GDM1 (cell line): ENCODE measurements at regions not wholly inside any gene's neighbourhood (a gene's known extent, or its start where the extent isn't known, plus 50 kb on each side); places are given as distances from the start of the nearest gene placed in this dataset.

ENCODE experiments used
- DNase-seq: peaks from one replicate; lab custom pipeline; 2025; lab: John Stamatoyannopoulos, UW

DNA sequence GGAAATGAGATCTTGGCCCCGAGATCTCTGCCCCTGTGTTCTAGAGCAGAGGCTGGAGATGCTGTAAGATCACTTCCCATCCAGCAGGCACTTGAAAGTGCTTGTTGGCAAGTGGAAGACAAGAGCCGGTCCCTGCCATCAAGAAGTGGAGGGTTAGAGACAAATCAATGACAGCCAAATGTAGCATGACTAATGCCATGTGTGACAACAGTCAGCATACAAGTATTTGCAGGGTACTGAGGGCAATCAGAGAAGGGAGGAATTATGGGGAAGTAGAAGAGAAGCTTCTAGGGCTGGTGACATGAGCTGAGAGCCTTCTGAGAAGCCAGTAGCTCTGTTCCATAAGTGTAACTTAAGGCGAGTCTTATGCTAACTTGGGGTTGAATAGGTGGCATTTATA lies 58.6 kb downstream of the TMEM17 start:
- DNase-seq, result no peak

DNA sequence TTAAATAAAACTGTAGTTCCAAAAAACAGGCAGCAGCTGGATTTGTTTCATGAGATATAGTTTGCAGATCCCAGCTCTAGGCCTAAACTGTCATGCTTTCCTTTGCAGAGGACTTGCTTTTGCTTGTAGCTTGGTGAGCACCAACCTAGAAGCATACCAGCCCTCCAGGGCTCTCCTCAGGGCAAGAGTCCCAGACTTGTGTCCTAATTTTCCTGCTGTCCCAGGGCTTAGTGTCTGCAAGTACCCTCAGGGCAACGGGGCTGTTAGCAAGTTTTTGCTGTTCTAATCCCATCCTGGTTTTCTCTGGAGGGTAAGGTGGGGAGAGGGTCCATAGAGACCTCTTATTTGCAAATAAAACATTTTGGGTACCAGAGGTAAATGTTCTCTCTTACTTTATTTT lies 59.5 kb downstream of the TMEM17 start:
- no peak for DNase-seq

GRCh38 chr2:62443886-62444285 lies 62.1 kb downstream of the TMEM17 start:
- DNase-seq, result no peak

DNA sequence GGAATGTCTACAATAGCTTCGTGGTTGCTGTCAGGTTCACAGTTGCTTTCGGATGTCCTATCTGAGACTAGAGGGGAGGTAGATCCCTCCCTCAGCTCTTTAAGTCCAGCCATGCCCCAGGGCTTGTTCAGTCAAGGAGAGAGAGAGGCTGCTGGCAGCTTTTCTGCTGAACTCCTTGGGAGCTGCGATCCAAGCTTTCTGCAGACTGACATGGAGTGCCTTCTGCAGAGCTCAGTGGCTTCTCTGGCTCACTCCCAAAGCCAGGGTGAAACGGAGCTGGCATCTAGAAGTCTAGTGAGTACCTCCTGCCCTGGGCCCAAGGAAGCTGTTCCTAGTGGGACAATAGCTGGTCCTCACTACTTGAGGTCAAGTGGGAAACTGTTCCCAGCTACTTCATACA lies 62.5 kb downstream of the TMEM17 start:
- DNase-seq, result no peak

DNA sequence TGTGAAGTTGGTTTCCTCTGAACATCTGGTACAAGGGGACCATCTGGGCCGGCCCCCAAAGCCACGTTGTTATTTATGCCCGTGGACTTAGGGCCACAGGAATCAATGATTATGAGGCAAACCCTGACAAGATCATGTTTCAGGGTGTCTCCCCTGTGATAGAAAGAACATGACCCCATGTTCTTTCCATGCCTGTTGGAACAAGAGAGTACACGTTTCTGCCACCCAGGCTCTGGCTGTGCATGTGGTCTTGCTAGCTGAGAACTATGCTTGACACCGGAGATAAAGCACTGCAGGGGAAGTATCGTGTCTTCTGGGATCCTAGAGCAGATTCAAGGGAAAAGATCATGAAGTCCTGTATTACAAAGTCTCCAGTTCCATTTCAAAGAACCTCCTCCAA lies 64.2 kb downstream of the TMEM17 start:
- DNase-seq, result no peak

- no peak for DNase-seq
Observed at GRCh38 chr2:62441421-62441820, 64.6 kb downstream of the TMEM17 start.

DNA sequence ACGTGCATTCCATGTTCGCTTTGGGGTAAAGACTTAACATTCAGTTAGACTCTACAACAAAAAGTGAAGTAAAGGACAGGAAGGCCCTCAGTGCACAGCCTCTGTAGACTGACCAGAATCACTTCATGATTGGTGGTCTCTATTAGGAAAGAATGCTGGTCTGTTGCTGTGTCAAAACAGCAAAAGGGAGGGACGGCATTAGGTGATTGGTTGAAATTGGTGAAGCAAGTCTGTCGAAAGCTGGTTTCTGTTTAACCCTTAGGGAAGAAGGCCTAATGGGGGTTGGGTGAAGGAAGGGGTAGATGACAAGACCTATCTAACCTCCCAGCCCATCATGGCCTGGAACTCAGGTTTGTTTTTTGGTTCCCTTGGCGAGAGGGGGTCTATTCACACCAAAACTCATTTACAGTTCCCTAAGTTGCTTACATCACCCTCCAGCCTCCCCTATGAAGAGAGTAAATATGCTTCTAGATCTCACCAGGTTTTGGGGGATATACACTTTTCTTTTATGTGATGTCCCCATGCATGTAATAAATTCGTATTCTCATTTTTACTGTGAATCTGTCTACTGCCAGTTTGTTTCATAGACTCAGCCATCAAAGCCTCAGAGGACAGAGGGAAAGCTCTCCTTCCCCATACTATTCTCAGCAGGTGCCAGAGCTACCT lies 65.6 kb downstream of the TMEM17 start:
- no peak for DNase-seq

GRCh38 chr2:62439425-62439824 lies 66.6 kb downstream of the TMEM17 start:
- no peak for DNase-seq

DNA sequence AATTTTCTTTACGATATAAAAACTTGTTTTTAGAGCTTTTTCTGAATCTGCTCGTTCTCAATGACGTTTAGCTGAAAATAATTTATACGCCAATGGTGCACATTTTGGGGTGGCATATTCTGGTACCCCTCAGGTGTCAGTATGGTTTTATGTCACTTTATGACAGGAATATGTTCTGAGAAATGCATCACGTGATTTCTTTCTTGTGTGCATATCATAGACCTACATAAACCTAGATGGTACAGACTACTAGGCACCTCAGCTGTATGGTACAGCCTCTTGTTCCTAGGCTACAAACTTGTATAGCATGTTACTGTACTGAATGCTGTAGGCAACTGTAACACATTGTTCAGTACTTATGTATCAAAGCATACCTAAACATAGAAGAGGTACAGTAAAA lies 68.2 kb downstream of the TMEM17 start:
- no peak for DNase-seq

GRCh38 chr2:62435720-62436119 lies 70.3 kb downstream of the TMEM17 start:
- DNase-seq, result no peak

DNA sequence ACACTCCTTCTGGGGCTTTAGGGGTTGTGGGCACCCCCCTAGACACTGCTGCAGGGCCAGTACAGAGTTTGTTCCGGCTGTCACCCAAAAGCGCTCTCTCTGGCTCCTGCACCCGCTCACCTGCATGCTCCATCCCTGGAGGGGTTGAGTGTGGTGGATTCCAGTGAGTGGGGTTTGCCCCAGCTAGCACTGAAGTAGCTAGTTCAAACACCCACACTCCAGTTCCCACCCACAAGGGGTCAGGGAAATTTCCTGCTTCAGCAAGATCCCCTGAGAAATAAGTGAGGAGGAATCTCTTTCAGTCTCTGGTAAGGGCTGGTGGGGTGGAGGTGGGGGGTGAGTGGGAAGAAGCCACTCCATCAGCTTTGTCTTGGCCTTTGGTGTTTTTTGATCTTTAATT lies 73.6 kb downstream of the TMEM17 start:
- no peak for DNase-seq

DNA sequence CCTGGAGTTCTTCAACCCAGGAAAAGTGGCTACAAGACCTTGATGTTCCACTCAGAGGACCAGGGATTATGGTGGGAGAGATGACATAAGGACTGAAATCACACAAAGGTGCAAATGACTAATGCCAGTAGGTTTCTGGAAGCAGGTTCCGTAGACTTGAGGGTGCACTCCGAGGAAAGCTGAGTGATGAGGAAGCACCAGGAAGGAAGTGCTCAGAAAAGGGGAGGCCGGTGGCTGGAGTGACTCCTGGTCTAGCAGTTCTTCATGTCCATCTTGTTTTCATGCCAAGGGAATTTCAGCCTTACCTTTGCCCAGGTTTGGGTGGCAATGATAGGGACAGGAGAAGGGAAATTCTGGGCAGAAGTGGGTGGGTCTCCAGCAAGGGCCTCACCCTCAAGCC lies 74.5 kb downstream of the TMEM17 start:
- no peak for DNase-seq

DNA sequence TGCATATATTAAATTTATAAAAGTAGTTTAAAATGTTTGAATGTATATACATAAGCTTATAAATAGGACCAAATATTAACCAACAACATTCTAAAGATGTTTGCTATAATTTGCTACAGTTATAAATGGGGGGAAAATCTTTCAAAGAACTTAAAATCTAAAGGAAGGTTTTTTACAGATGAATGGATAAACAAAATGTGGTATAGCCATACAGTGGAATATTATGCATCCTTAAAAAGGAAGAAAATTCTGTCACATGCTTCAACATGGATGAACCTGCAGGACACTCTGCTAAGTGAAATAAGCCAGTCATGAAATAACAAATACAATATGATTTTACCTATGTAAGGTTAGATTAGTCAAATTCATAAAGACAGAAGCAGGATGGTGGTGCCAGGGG lies 75.8 kb downstream of the TMEM17 start:
- no peak for DNase-seq

- DNase-seq, result no peak
Observed at GRCh38 chr2:62427146-62427545, 78.8 kb downstream of the TMEM17 start.

GRCh38 chr2:62426154-62426912 lies 79.7 kb downstream of the TMEM17 start:
- no peak for DNase-seq

GRCh38 chr2:62425684-62426083 lies 80.3 kb downstream of the TMEM17 start:
- no peak for DNase-seq

GRCh38 chr2:62424899-62425298 lies 81.1 kb downstream of the TMEM17 start:
- no peak for DNase-seq

DNA sequence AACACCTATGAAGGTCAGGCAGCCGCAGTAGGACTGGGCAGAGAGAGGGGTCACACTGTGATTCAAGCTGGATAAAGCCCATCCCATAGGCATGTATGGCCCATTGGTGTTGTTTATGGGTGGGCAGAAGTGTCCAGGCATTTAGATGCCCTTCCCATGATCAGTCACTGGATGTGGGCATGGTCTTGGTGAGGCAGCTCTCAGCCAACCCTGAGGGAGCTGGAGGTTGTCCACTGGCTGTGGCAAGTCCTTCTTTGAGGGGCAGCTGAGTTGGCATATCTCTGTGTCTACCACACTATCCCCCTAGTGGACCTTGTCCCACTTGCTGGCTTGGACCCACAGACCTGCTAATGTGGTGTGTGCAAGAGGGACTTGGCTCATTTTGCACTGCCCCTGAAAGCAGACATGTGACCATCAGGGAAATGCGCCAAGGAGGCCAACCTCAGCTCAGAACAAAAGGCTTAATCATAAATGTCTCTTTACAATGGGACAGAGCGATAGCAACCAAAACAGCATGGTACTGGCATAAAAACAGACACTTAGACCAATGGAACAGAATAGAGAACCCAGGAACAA lies 82.0 kb downstream of the TMEM17 start:
- DNase-seq, result no peak

- DNase-seq, result no peak
Observed at GRCh38 chr2:62423235-62423634, 82.8 kb downstream of the TMEM17 start.

- DNase-seq, result no peak
Observed at GRCh38 chr2:62415518-62415917, 90.5 kb downstream of the TMEM17 start.

DNA sequence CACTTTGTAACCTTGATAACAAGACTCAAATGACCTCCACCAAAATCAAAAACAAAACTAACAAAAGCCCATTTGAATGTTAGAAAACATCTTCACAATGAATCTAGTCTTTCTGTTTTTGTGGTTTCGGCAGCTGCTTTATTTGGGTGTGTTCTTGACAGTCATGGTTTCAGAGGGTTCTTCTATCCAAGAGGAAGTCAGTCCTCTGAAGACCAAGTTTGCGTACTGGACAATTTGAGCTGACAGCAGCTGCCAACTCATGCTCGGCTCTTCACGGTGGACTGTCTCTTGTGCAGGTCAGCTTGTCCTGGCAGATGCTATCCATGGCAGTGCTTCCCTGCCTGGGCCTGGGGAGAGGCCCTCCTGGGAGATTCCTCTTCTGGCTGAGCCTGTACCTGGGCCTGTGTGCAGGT lies 91.0 kb downstream of the TMEM17 start:
- DNase-seq, result no peak

DNA sequence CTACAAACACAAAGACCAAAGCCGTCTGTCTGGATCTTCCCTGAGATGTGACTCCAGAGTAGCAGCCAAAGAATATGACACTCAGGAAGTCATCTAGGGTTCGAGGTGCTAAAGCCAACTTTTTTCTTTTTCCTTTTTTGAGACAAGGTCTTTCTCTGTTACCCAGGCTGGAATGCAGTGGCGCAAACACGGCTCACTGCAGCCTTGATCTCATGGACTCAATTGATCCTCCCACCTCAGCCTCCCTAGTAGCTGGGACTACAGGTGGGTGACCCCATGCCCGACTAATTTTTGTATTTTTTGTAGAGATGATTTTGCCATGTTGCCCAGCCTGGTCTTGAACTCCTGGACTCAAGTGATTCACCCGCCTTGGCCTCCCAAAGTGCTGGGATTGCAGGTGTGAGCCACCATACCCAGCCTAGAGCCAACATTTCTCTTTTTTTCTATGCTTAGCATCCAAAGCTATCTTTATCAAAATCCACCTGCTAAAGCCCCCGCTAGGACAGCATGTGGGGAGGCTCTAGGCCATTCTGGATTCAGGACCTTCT lies 92.8 kb downstream of the TMEM17 start:
- DNase-seq, result no peak

DNA sequence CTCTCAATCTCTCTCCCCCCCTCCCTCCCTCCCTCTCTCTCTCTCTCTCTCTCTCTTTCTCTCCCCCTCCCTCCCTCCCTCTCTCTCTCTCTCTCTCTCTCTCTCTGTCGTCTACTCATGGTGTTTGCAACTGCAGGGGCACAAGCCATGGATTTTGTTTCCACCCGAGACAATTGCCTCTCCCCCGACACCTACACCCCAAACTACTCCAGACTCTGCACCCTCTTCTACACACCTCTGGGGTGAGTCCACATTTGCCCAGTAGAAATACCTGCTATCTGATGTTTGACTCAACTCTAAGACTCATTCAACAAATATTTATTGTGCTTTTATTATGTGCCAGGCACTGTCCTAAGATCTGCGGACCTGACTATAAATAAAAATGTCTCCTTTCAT lies 93.7 kb downstream of the TMEM17 start:
- DNase-seq, result no peak
